ENCODE measurements at regions not wholly inside any gene's neighbourhood (a gene's known extent, or its start where the extent isn't known, plus 50 kb on each side); places are given as distances from the start of the nearest gene placed in this dataset.

GRCh38 chr13:22055259-22055658, 384.4 kb downstream of the FGF9 start:
- no peaks in the 10 kb centered on the region for H3K9me3 ChIP-seq (ENCODE audit: control insufficient read depth, insufficient read depth, low read depth, low read length)
- DNase-seq (ENCODE audit: low read depth in 2 of 2), result no peak
- no peaks in the 10 kb centered on the region for H3K79me2 ChIP-seq (ENCODE audit: control insufficient read depth, insufficient read depth, low read length)
- H3K4me2 ChIP-seq (ENCODE audit: extremely low read depth, insufficient read depth, low read length), result no peak overlapping the region
- H3K27ac ChIP-seq (ENCODE audit: insufficient read depth, low read length), result no peak overlapping the region
- H4K20me1 ChIP-seq (ENCODE audit: control insufficient read depth, extremely low read depth, insufficient read depth, low read length), result no peaks in the 10 kb centered on the region
- no peaks in the 10 kb centered on the region for H3K36me3 ChIP-seq (ENCODE audit: control insufficient read depth, insufficient read depth, low read length)
- no peak overlapping the region for H2AFZ ChIP-seq (ENCODE audit: low read length)
- no peak overlapping the region for H3K9ac ChIP-seq (ENCODE audit: insufficient read depth, low read length)
- TF ChIP-seq, protein P1, sequence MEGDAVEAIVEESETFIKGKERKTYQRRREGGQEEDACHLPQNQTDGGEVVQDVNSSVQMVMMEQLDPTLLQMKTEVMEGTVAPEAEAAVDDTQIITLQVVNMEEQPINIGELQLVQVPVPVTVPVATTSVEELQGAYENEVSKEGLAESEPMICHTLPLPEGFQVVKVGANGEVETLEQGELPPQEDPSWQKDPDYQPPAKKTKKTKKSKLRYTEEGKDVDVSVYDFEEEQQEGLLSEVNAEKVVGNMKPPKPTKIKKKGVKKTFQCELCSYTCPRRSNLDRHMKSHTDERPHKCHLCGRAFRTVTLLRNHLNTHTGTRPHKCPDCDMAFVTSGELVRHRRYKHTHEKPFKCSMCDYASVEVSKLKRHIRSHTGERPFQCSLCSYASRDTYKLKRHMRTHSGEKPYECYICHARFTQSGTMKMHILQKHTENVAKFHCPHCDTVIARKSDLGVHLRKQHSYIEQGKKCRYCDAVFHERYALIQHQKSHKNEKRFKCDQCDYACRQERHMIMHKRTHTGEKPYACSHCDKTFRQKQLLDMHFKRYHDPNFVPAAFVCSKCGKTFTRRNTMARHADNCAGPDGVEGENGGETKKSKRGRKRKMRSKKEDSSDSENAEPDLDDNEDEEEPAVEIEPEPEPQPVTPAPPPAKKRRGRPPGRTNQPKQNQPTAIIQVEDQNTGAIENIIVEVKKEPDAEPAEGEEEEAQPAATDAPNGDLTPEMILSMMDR (conservative IDR thresholded peaks at IDR 0.05 in 1 of 2, IDR thresholded peaks at IDR 0.05 in 1 of 2; ENCODE audit: low read depth in 1 of 2, low read length in 2 of 2), result no peak
- TF ChIP-seq EZH2 (IDR thresholded peaks at IDR 0.05; ENCODE audit: low read length, missing control alignments), result no peak
- H3K4me1 ChIP-seq (ENCODE audit: control insufficient read depth, extremely low read depth, insufficient read depth, low read length), result no peaks in the 10 kb centered on the region
- no peak overlapping the region for H3K4me3 ChIP-seq (replicated peaks in 1 of 4; ENCODE audit: control extremely low read depth in 1 of 4, insufficient read depth in 1 of 4, low read depth in 3 of 4, low read length in 4 of 4)
- no peaks in the 10 kb centered on the region for H3K27me3 ChIP-seq (ENCODE audit: control insufficient read depth, insufficient read depth, low read length)

DNA sequence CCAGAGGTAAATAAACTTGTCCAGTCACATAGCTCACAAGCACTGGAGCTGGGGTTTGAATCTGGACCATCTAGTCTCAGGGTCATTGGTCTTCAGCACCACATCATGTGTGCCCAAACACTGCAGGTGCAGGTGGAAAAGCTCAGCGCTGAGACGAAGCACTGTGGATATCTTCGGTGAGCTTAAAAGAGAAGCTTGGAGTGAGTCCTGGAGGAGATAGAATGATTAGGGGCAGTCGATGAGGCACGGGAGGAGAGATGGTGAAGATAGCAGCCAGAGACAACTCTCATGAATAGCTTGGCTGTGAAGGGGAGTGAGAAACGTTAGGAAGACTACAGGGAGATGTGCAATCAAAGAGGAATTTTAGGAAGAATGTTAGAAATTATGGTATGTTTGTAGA, 389.3 kb downstream of the FGF9 start:
- H2AFZ ChIP-seq (ENCODE audit: low read length), result no peak overlapping the region
- no peaks in the 10 kb centered on the region for H3K36me3 ChIP-seq (ENCODE audit: control insufficient read depth, insufficient read depth, low read length)
- no peaks in the 10 kb centered on the region for H3K27me3 ChIP-seq (ENCODE audit: control insufficient read depth, insufficient read depth, low read length)
- no peaks in the 10 kb centered on the region for H3K9me3 ChIP-seq (ENCODE audit: control insufficient read depth, insufficient read depth, low read depth, low read length)
- TF ChIP-seq EZH2 (IDR thresholded peaks at IDR 0.05; ENCODE audit: low read length, missing control alignments), result no peak
- TF ChIP-seq, protein P1 (conservative IDR thresholded peaks at IDR 0.05 in 1 of 2, IDR thresholded peaks at IDR 0.05 in 1 of 2; ENCODE audit: low read depth in 1 of 2, low read length in 2 of 2), result no peak
- DNase-seq (ENCODE audit: low read depth in 2 of 2), result no peak
- no peak overlapping the region for H3K4me2 ChIP-seq (ENCODE audit: extremely low read depth, insufficient read depth, low read length)
- H3K27ac ChIP-seq (ENCODE audit: insufficient read depth, low read length), result no peak overlapping the region
- H3K9ac ChIP-seq (ENCODE audit: insufficient read depth, low read length), result no peak overlapping the region
- H3K4me3 ChIP-seq (replicated peaks in 1 of 4; ENCODE audit: control extremely low read depth in 1 of 4, insufficient read depth in 1 of 4, low read depth in 3 of 4, low read length in 4 of 4), result no peak overlapping the region
- H3K4me1 ChIP-seq (ENCODE audit: control insufficient read depth, extremely low read depth, insufficient read depth, low read length), result no peaks in the 10 kb centered on the region
- no peaks in the 10 kb centered on the region for H4K20me1 ChIP-seq (ENCODE audit: control insufficient read depth, extremely low read depth, insufficient read depth, low read length)
- H3K79me2 ChIP-seq (ENCODE audit: control insufficient read depth, insufficient read depth, low read length), result no peaks in the 10 kb centered on the region

DNA sequence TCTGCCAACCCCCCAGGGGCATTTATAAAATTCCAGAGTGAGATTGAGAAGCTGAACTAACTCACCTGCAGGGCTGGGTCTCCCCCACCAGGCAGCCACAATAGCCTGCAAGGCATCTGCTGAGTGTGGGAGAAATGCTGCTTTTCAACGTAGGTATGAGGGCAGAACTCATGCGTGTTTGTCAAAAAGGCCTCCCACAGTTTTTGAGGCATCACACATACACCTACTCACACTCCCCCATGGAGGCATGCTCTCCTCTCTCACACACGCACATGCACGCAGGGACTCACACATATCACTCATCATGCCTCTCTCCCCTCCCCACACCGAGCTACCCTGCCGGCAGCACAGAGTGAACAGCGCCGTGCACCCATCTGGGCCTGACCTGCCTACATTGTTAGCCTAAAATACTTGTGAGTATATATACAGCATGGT, 390.5 kb downstream of the FGF9 start:
- no peaks in the 10 kb centered on the region for H3K27me3 ChIP-seq (ENCODE audit: control insufficient read depth, insufficient read depth, low read length)
- no peaks in the 10 kb centered on the region for H3K4me1 ChIP-seq (ENCODE audit: control insufficient read depth, extremely low read depth, insufficient read depth, low read length)
- H3K27ac ChIP-seq (ENCODE audit: insufficient read depth, low read length), result no peak overlapping the region
- no peaks in the 10 kb centered on the region for H3K36me3 ChIP-seq (ENCODE audit: control insufficient read depth, insufficient read depth, low read length)
- TF ChIP-seq EZH2 (IDR thresholded peaks at IDR 0.05; ENCODE audit: low read length, missing control alignments), result no peak
- TF ChIP-seq, protein P1 (conservative IDR thresholded peaks at IDR 0.05 in 1 of 2, IDR thresholded peaks at IDR 0.05 in 1 of 2; ENCODE audit: low read depth in 1 of 2, low read length in 2 of 2), result no peak
- H3K4me3 ChIP-seq (replicated peaks in 1 of 4; ENCODE audit: control extremely low read depth in 1 of 4, insufficient read depth in 1 of 4, low read depth in 3 of 4, low read length in 4 of 4), result no peak overlapping the region
- no peak overlapping the region for H2AFZ ChIP-seq (ENCODE audit: low read length)
- H3K4me2 ChIP-seq (ENCODE audit: extremely low read depth, insufficient read depth, low read length), result no peak overlapping the region
- no peaks in the 10 kb centered on the region for H3K79me2 ChIP-seq (ENCODE audit: control insufficient read depth, insufficient read depth, low read length)
- DNase-seq (ENCODE audit: low read depth in 2 of 2), result no peak
- no peak overlapping the region for H3K9ac ChIP-seq (ENCODE audit: insufficient read depth, low read length)
- no peaks in the 10 kb centered on the region for H4K20me1 ChIP-seq (ENCODE audit: control insufficient read depth, extremely low read depth, insufficient read depth, low read length)
- no peaks in the 10 kb centered on the region for H3K9me3 ChIP-seq (ENCODE audit: control insufficient read depth, insufficient read depth, low read depth, low read length)
